ENCODE measurements at regions not wholly inside any gene's neighbourhood (a gene's known extent, or its start where the extent isn't known, plus 50 kb on each side); places are given as distances from the start of the nearest gene placed in this dataset.
"Not testable (repeated sequence)": the region's sequence is repeated elsewhere in the genome, so short reads cannot be mapped to it uniquely, and the experiment has no call there.

- no peak for DNase-seq (ENCODE audit: low spot score)
Measured at GRCh38 chr3:96324087-96324486, 490.3 kb upstream of the EPHA6 start.

- DNase-seq (ENCODE audit: low spot score) = no peak
Measured at GRCh38 chr3:96330795-96331194, 483.6 kb upstream of the EPHA6 start.

GRCh38 chr3:96331341-96331740, 483.1 kb upstream of the EPHA6 start:
- no peak for DNase-seq (ENCODE audit: low spot score)

GRCh38 chr3:96334779-96335178, 479.6 kb upstream of the EPHA6 start:
- no peak for DNase-seq (ENCODE audit: low spot score)

- no peak for DNase-seq (ENCODE audit: low spot score)
Measured at GRCh38 chr3:96347289-96347688, 467.1 kb upstream of the EPHA6 start.

- not testable (repeated sequence) for DNase-seq (ENCODE audit: low spot score)
Measured at GRCh38 chr3:96351598-96351997, 462.8 kb upstream of the EPHA6 start.

- no peak for DNase-seq (ENCODE audit: low spot score)
Measured at GRCh38 chr3:96354106-96354505, 460.3 kb upstream of the EPHA6 start.

GRCh38 chr3:96354742-96355141, 459.7 kb upstream of the EPHA6 start:
- no peak for DNase-seq (ENCODE audit: low spot score)

GRCh38 chr3:96361241-96361640, 453.2 kb upstream of the EPHA6 start:
- DNase-seq (ENCODE audit: low spot score) = no peak

GRCh38 chr3:96370637-96371036, 443.8 kb upstream of the EPHA6 start:
- no peak for DNase-seq (ENCODE audit: low spot score)

- DNase-seq (ENCODE audit: low spot score) = no peak
Measured at GRCh38 chr3:96410006-96410730, 404.2 kb upstream of the EPHA6 start.

- no peak for DNase-seq (ENCODE audit: low spot score)
Measured at GRCh38 chr3:96416549-96417255, 397.7 kb upstream of the EPHA6 start.

GRCh38 chr3:96428097-96428496, 386.3 kb upstream of the EPHA6 start:
- no peak for DNase-seq (ENCODE audit: low spot score)

- DNase-seq (ENCODE audit: low spot score) = no peak
Measured at GRCh38 chr3:96430079-96430478, 384.3 kb upstream of the EPHA6 start.

GRCh38 chr3:96434651-96435050, 379.7 kb upstream of the EPHA6 start:
- DNase-seq (ENCODE audit: low spot score) = no peak

- DNase-seq (ENCODE audit: low spot score) = no peak
Measured at GRCh38 chr3:96449346-96449745, 365.0 kb upstream of the EPHA6 start.

- no peak for DNase-seq (ENCODE audit: low spot score)
Measured at GRCh38 chr3:96449803-96450202, 364.6 kb upstream of the EPHA6 start.

GRCh38 chr3:96450699-96451098, 363.7 kb upstream of the EPHA6 start:
- no peak for DNase-seq (ENCODE audit: low spot score)

GRCh38 chr3:96465521-96465920, 348.9 kb upstream of the EPHA6 start:
- DNase-seq (ENCODE audit: low spot score) = no peak

- no peak for DNase-seq (ENCODE audit: low spot score)
Measured at GRCh38 chr3:96466441-96466840, 348.0 kb upstream of the EPHA6 start.

- DNase-seq (ENCODE audit: low spot score) = no peak
Measured at GRCh38 chr3:96467639-96468038, 346.8 kb upstream of the EPHA6 start.

GRCh38 chr3:96478496-96478895, 335.9 kb upstream of the EPHA6 start:
- no peak for DNase-seq (ENCODE audit: low spot score)

- no peak for DNase-seq (ENCODE audit: low spot score)
Measured at GRCh38 chr3:96480881-96481280, 333.5 kb upstream of the EPHA6 start.

Measured in umbilical cord (tissue), 1 donor.